Cardiac muscle cell (in vitro differentiated cells and primary cell): ENCODE measurements at regions not wholly inside any gene's neighbourhood (a gene's known extent, or its start where the extent isn't known, plus 50 kb on each side); places are given as distances from the start of the nearest gene placed in this dataset.

Experiments used
- DNase-seq, 2 donors: peaks; one replicate each; pipeline versions ENCODE4 v3.0.0 to v3.0.0-alpha.2; 2010 to 2017; ENCODE audit warnings: low read depth in 1 of 2, low spot score in 1 of 2
- H3K27ac ChIP-seq: fragments of 200-600 bp; sonication (generic); 2 replicates; pipeline ENCODE4 v1.5.1; 2016
- H3K27me3 ChIP-seq: fragments of 200-600 bp; sonication (generic); 2 replicates; pipeline ENCODE4 v1.6.0; 2016; ENCODE audit warnings: control low read depth
- H3K36me3 ChIP-seq: fragments of 200-600 bp; sonication (generic); 2 replicates; pipeline ENCODE4 v1.5.1; 2016; ENCODE audit warnings: control low read depth
- H3K4me1 ChIP-seq: fragments of 200-600 bp; sonication (generic); 2 replicates; pipeline ENCODE4 v1.8.1; 2017; ENCODE audit warnings: low read depth, mild to moderate bottlenecking, mixed run types
- H3K4me3 ChIP-seq: fragments of 200-600 bp; sonication (generic); 2 replicates; pipeline ENCODE4 v1.5.1; 2016; ENCODE audit warnings: mild to moderate bottlenecking
- H3K9me3 ChIP-seq: fragments of 200-600 bp; sonication (generic); 2 replicates; pipeline ENCODE4 v1.5.1; 2017; ENCODE audit warnings: low read depth, mild to moderate bottlenecking, control low read depth
- TF ChIP-seq, protein P1 (sequence below): IDR thresholded peaks from 2 replicates; pipeline ENCODE4 v1.5.1; 2012; ENCODE audit warnings: low read depth, mild to moderate bottlenecking, low read length

DNA sequence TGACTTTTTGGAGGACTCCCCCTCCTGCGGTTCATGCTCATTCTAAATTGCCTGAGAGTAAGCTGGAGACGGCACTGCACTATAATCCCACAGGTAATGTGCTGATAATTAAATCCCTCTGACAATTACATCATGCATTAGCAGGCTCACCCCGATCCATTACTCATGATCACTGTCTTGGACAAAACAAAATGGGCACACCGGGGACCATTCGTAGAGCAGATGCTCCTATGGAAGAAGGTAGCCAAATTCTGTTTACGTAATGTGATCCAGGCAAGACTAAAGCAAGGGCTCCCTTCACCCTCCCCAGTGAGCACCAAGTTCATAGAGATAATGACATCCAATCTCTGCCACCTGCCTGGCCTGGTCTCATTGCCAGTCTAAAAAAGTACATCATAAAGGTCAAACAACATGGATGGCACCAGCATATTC, 657.1 kb upstream of the SOX11 start:
- Histone ChIP-seq H3K4me1 (no peaks in the 10 kb centered on the region), H3K27me3 (no peaks in the 10 kb centered on the region), H3K4me3 (no peak overlapping the region), H3K36me3 (no peaks in the 10 kb centered on the region), H3K27ac (no peak overlapping the region), H3K9me3 (no peaks in the 10 kb centered on the region)
- TF ChIP-seq, protein P1, sequence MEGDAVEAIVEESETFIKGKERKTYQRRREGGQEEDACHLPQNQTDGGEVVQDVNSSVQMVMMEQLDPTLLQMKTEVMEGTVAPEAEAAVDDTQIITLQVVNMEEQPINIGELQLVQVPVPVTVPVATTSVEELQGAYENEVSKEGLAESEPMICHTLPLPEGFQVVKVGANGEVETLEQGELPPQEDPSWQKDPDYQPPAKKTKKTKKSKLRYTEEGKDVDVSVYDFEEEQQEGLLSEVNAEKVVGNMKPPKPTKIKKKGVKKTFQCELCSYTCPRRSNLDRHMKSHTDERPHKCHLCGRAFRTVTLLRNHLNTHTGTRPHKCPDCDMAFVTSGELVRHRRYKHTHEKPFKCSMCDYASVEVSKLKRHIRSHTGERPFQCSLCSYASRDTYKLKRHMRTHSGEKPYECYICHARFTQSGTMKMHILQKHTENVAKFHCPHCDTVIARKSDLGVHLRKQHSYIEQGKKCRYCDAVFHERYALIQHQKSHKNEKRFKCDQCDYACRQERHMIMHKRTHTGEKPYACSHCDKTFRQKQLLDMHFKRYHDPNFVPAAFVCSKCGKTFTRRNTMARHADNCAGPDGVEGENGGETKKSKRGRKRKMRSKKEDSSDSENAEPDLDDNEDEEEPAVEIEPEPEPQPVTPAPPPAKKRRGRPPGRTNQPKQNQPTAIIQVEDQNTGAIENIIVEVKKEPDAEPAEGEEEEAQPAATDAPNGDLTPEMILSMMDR, result no peak
- no peak for DNase-seq

DNA sequence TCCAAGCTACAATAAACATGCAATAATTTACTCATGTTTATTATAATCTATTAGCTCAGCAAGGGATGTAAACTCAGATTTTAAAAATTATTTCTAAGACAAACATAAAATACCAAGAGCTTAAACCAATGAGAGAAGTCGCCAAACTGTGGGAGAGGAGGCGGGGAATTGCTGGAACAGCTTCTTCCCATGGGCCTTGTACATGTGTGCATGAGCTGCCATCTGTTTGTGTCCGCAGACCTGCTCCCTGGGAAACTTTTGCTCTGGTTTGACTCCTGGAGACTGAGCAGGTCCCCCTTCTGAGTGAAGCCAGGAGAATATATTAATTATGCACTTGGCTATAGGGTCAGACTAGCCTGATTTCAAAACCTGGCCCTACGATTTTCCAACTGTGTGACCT, 655.9 kb upstream of the SOX11 start:
- TF ChIP-seq, protein P1, result no peak
- H3K27me3 ChIP-seq, result no peaks in the 10 kb centered on the region
- no peak for DNase-seq
- H3K9me3 ChIP-seq, result no peaks in the 10 kb centered on the region
- no peak overlapping the region for H3K4me3 ChIP-seq
- no peaks in the 10 kb centered on the region for H3K4me1 ChIP-seq
- no peak overlapping the region for H3K27ac ChIP-seq
- H3K36me3 ChIP-seq, result no peaks in the 10 kb centered on the region

DNA sequence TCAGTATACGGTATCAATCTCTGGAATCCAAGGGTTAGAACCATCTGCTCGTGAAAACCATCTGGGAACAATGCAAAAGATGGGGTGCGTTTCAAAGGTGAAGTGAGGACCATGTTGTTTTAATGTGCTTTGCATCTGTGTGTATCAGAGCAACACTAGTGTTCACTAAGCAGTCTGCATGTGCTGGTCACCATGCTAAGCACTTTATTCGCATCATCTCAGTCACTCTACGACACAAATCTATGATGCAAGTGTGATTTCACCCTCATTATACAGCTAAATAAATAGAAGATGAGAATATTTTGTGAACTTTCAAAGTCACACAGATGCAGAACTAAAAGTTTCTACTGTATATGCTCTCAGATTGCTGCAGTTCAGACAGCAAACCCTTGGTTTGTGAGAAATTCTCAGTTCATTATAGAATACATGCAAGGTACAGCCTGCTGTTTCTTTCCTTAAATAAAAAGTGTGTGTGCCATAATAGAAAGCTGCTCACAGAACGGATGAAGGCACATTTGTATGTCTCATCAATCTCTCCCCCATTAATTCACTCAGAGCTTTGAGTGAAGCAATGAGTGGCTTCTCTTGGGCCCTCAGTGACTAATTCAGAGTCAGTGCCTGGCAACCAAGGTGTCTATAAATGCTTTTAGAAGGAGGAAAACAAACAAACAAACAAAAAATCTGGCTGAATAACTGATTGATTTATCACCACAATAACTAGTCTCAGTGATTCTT, 652.8 kb upstream of the SOX11 start:
- TF ChIP-seq, protein P1, result no peak
- Histone ChIP-seq H3K4me1 (peaks cover 19% of the 10 kb centered on the region), H3K36me3 (no peaks in the 10 kb centered on the region), H3K27me3 (no peaks in the 10 kb centered on the region), H3K27ac (no peak overlapping the region), H3K9me3 (no peaks in the 10 kb centered on the region), H3K4me3 (no peak overlapping the region)
- DNase-seq, result no peak

DNA sequence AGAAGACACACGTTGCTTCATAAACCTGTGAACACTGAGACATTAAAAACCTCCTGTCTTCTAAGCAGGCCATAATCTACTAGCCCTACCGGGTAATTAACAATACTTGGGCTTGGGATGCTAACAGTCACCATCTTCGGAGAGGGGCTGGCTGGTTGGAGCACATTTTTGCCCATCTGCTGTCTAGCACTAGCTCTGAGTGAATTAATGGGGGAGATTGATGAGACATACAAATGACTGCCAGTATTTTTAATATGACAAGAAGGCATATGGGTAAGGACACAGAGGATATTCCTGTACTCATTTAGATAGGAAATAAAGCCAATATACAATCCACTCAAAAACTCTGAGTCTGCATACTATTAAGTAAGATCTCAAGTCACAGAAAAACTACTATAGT, 651.6 kb upstream of the SOX11 start:
- no peak for DNase-seq
- H3K36me3 ChIP-seq, result no peaks in the 10 kb centered on the region
- H3K4me3 ChIP-seq, result no peak overlapping the region
- H3K27ac ChIP-seq, result no peak overlapping the region
- no peaks in the 10 kb centered on the region for H3K27me3 ChIP-seq
- H3K4me1 ChIP-seq, result peaks cover 25% of the 10 kb centered on the region
- no peaks in the 10 kb centered on the region for H3K9me3 ChIP-seq
- TF ChIP-seq, protein P1, result no peak

DNA sequence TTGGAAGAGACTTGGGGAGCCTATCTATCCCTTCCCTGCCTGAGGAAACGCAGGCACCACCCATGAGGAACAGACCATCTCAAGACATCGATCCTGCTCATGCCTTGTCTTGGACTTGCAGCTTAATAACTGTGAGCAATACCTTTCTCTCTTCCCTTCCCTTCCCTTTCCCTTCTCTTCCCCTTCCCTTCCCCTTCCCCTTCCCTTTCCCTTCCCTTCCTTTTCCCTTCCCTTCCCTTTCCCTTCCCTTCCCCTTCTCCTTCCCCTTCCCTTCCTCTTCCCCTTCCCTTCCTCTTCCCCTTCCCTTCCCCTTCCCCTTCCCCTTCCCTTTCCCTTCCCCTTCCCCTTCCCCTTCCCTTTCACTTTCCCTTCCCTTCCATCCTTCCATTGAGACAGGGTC, 650.7 kb upstream of the SOX11 start:
- no peaks in the 10 kb centered on the region for H3K36me3 ChIP-seq
- no peak overlapping the region for H3K27ac ChIP-seq
- H3K9me3 ChIP-seq, result no peaks in the 10 kb centered on the region
- no peak for DNase-seq
- no peak overlapping the region for H3K4me3 ChIP-seq
- TF ChIP-seq, protein P1, result no peak
- H3K27me3 ChIP-seq, result no peaks in the 10 kb centered on the region
- H3K4me1 ChIP-seq, result peaks cover 25% of the 10 kb centered on the region
